Sigmoid colon (tissue), 4 donors: ENCODE measurements at regions not wholly inside any gene's neighbourhood (a gene's known extent, or its start where the extent isn't known, plus 50 kb on each side); places are given as distances from the start of the nearest gene placed in this dataset.

Experiments used
- CTCF ChIP-seq, 4 experiments: fragments of 450-650 bp in 3 of 4; fragments of 200-600 bp in 1 of 4; IDR thresholded peaks; one replicate each; pipeline ENCODE4 v1.5.1; 2016 to 2019; ENCODE audit warnings: antibody characterized with exemption in 4 of 4, mild to moderate bottlenecking in 3 of 4, moderate library complexity in 2 of 4
- EP300 ChIP-seq, 4 donors: sonication (generic); formaldehyde crosslinking; IDR thresholded peaks; one replicate each; pipeline ENCODE4 v1.6.1; 2017; ENCODE audit warnings: antibody characterized with exemption in 4 of 4
- POLR2A ChIP-seq, 2 donors: fragments of 450-650 bp; IDR thresholded peaks; one replicate each; pipeline ENCODE4 v1.6.1; 2016; ENCODE audit warnings: antibody characterized with exemption in 2 of 2, mild to moderate bottlenecking in 2 of 2, moderate library complexity in 2 of 2

DNA sequence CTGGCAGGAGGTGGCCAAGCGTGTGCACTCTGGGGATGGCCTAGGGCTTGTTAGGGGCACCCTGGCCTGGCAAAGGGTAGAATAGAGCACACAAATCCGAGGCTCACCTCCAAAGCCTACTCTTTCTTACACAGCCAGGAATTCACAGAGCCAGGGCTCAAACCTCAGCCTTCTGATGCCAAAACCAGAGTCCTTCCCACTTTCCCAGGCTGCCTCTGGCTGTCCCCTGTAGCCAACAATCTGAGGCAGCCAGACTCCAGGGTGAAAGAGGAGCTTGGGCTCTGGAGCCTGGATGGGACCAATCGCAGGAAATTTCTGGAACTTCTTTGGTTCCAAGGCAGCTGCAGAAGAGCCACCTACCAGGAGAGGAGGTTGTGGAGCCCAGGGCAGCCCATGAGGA, 127.9 kb downstream of the COPRS start:
- TF ChIP-seq EP300 (IDR thresholded peaks at IDR 0.05) (no peak), CTCF (IDR thresholded peaks at IDR 0.05) (no peak), POLR2A (IDR thresholded peaks at IDR 0.05) (no peak)
